Fibroblast of pulmonary artery (primary cell): ENCODE measurements at regions not wholly inside any gene's neighbourhood (a gene's known extent, or its start where the extent isn't known, plus 50 kb on each side); places are given as distances from the start of the nearest gene placed in this dataset.

Experiments
- DNase-seq: peaks from one replicate; pipeline ENCODE4 v3.0.0-alpha.2; 2010; ENCODE audit warnings: low read depth
- H3K4me3 ChIP-seq: replicated peaks from 2 replicates; pipeline ENCODE4 v1.5.1; 2011; ENCODE audit warnings: low read depth, mild to moderate bottlenecking, control low read depth, low read length, moderate library complexity
- CTCF ChIP-seq: IDR thresholded peaks from 2 replicates; pipeline ENCODE4 v1.5.1; 2011; ENCODE audit warnings: mild to moderate bottlenecking, control low read depth, low read length, inconsistent platforms; ENCODE audit errors: missing control alignments

DNA sequence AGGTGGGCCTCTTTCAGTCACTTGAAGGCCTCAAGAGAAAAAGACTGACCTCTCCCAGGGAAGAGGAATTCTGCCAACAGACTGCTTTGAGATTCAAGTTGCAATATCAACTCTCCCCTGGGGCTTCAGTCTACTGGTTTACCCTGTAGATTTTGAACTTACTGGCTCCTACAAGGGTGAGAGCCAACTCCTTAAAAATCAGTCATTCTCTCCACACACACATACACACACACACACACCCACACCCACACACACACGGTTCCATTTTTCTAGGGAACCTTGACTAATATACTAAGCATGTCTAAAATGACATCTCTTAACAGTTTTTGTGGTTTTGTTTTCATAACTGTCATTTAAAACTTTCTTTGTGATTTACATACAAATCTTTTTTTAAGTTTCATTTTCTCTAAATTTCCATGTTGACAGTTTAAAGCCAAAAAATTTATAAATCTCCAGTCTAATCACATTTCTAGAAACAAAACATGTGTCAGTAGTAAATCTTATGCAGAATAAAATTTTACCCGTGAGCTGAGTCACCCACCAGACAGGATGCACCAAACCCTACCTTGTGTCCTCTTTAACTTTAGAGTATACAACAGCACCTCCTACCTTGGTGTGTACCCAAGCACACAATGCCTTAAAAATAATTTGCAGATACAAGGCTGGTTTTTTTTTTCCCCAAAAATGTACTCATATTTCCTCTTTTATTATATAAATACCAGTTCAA, 394.6 kb downstream of the AEBP2 start:
- TF ChIP-seq CTCF: no peak
- H3K4me3 ChIP-seq: no peak overlapping the region
- peak; percentile 70 for DNase-seq

- peak; percentile 57 for DNase-seq
- no peak for TF ChIP-seq CTCF
Observed at GRCh38 chr12:19834592-19834991, 395.3 kb downstream of the AEBP2 start.

GRCh38 chr12:19836056-19836455, 396.8 kb downstream of the AEBP2 start:
- DNase-seq: no peak
- H3K4me3 ChIP-seq: no peak overlapping the region
- TF ChIP-seq CTCF: no peak

More at GRCh38 chr12:19834592-19834991, 395.3 kb downstream of the AEBP2 start:
- H3K4me3 ChIP-seq: no peak overlapping the region

DNA sequence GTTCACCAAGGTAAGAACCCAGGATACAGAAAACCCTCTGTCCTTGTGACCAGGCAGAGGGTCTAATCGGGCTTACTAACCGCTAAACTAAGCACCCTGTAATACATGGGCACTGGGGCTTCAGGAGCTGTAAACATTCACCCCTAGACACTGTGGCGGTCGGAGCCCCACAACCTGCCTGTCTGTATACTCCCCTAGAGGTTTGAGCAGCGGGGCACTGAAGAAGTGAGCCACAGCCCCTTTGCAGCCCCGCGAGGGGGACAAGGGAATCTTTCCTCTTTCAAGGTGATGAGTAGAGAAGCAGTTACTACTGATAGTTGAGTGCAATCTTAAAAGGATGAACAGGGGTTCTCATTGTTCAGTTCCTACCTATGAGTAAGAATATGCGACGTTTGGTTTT, 397.2 kb downstream of the AEBP2 start:
- H3K4me3 ChIP-seq: no peak overlapping the region
- no peak for DNase-seq
- no peak for TF ChIP-seq CTCF

GRCh38 chr12:19837543-19837942, 398.3 kb downstream of the AEBP2 start:
- TF ChIP-seq CTCF: no peak

DNA sequence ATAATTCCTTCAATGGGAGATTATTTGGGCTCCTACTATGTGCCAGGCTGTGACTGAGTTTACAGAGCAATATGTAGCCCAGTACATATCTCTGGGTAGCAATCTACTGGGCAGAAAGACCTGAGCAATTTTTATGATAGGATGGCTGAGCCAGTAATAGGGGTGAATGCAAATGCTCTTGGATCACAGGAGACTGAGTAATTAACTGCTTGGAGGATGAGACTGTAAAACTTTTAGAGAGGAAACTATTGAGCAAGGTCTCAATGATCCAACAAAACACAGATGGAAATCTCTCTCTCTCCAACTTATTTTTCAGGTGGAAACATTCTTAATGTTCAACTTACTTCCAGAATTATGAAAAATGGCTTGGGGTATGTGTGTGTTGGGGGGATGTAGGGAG, 402.2 kb downstream of the AEBP2 start:
- no peak overlapping the region for H3K4me3 ChIP-seq
- no peak for TF ChIP-seq CTCF
- DNase-seq: no peak

More at GRCh38 chr12:19837543-19837942, 398.3 kb downstream of the AEBP2 start:
- no peak overlapping the region for H3K4me3 ChIP-seq
- no peak for DNase-seq

DNA sequence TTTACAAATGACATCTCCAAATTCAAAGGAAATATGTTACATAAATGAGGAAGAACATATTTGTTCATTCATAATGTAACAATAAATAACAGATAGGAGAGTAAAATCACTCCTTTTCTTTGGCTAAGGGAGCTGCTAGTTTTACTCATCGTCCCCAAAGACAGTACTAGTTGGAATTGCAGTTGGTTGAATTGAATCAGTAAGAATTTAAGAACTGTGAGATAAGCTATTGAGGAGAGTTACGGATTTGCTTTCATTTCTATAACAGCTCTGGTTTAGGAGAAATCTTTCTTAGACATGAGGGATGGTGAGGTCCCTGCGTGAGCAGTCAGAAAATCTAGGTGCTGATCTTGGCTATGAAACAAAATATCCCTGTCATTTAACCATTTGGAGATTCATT, 402.8 kb downstream of the AEBP2 start:
- no peak for TF ChIP-seq CTCF
- no peak overlapping the region for H3K4me3 ChIP-seq
- DNase-seq: no peak
